Left hindlimb (tissue), 1 donor: ENCODE measurements at regions not wholly inside any gene's neighbourhood (a gene's known extent, or its start where the extent isn't known, plus 50 kb on each side); places are given as distances from the start of the nearest gene placed in this dataset.

Experiments used
- DNase-seq: peaks from one replicate; pipeline ENCODE4 v3.0.0-alpha.2; 2018

GRCh38 chr11:33520112-33520511 is 180.5 kb downstream of the C11orf91 start:
- no peak for DNase-seq

- DNase-seq = no peak
These were observed 185.3 kb downstream of the C11orf91 start for GRCh38 chr11:33515347-33515746.

GRCh38 chr11:33514079-33514925 is 186.3 kb downstream of the C11orf91 start:
- no peak for DNase-seq

- no peak for DNase-seq
These were observed 191.0 kb downstream of the C11orf91 start for GRCh38 chr11:33509632-33510031.

- DNase-seq = no peak
These were observed 192.7 kb downstream of the C11orf91 start for GRCh38 chr11:33507967-33508366.

- no peak for DNase-seq
These were observed 193.3 kb downstream of the C11orf91 start for GRCh38 chr11:33507356-33507755.

- no peak for DNase-seq
These were observed 195.5 kb downstream of the C11orf91 start for GRCh38 chr11:33505093-33505492.

GRCh38 chr11:33500861-33501479 is 199.7 kb downstream of the C11orf91 start:
- no peak for DNase-seq

GRCh38 chr11:33500332-33500731 is 200.3 kb downstream of the C11orf91 start:
- no peak for DNase-seq

GRCh38 chr11:33492596-33492995 is 208.0 kb downstream of the C11orf91 start:
- DNase-seq = no peak

GRCh38 chr11:33490842-33491370 is 209.7 kb downstream of the C11orf91 start:
- no peak for DNase-seq

GRCh38 chr11:33488971-33489370 is 211.7 kb downstream of the C11orf91 start:
- no peak for DNase-seq

- DNase-seq = no peak
These were observed 220.0 kb downstream of the C11orf91 start for GRCh38 chr11:33480626-33481025.

- no peak for DNase-seq
These were observed 221.4 kb downstream of the C11orf91 start for GRCh38 chr11:33479231-33479630.

- no peak for DNase-seq
These were observed 221.0 kb downstream of the HIPK3 start for GRCh38 chr11:33478111-33478573.

GRCh38 chr11:33476945-33477606 is 219.9 kb downstream of the HIPK3 start:
- DNase-seq = no peak

GRCh38 chr11:33475993-33476392 is 218.8 kb downstream of the HIPK3 start:
- DNase-seq = no peak

GRCh38 chr11:33474866-33475265 is 217.7 kb downstream of the HIPK3 start:
- no peak for DNase-seq

GRCh38 chr11:33471541-33471940 is 214.4 kb downstream of the HIPK3 start:
- DNase-seq = no peak

- no peak for DNase-seq
These were observed 210.8 kb downstream of the HIPK3 start for GRCh38 chr11:33467966-33468365.

GRCh38 chr11:33463059-33463458 is 205.9 kb downstream of the HIPK3 start:
- DNase-seq = no peak

- DNase-seq = no peak
These were observed 204.4 kb downstream of the HIPK3 start for GRCh38 chr11:33461369-33462125.

GRCh38 chr11:33457948-33458347 is 200.8 kb downstream of the HIPK3 start:
- no peak for DNase-seq
